ENCODE measurements at regions not wholly inside any gene's neighbourhood (a gene's known extent, or its start where the extent isn't known, plus 50 kb on each side); places are given as distances from the start of the nearest gene placed in this dataset.

DNA sequence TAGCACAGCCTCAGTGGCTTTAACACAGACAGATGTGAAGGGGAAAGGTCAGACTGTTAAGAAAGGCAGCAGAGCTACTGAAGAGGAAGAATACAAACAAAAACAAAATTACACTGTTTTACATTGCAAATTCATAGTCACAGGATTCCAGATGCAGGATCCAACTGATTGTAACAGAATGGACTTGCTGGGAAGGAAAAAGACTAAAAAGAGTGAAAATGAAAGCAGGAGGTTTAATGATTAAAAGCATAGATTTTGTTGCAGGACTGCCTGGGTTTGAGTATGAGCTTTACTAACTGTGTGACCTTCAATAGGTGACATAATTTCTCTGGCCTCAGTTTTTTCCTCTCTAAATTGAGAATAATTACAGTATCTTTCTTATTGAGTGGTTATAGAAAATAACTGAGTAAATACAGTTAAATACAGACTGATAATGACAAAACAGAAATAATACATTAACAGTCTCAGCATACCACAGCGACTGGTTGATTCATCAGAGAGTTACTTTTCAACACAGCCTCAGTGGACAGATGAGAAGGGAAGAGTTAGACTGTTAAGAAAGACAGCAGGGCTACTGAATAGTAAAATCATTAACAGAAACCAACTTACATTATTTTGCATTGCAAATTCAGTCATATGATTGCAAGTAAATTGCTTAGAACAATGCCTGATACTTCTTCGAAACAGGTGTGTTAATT, 704.2 kb upstream of the TENM4 start:
- Histone ChIP-seq H3K27ac (ENCODE audit: low read depth in 2 of 2, low read length in 2 of 2) (peak overlapping the region in 1 of 2 donors; percentile 21), H3K27me3 (ENCODE audit: control insufficient read depth, insufficient read depth, low read length) (no peaks in the 10 kb centered on the region), H3K4me3 (ENCODE audit: low read length in 3 of 3) (peak overlapping the region in 1 of 3 donors; percentile 3), H3K9ac (ENCODE audit: low read length in 3 of 3) (no peak overlapping the region), H3K4me1 (ENCODE audit: control insufficient read depth in 2 of 3, insufficient read depth in 2 of 3, low read depth in 1 of 3, low read length in 3 of 3) (no peaks in the 10 kb centered on the region), H3K36me3 (ENCODE audit: control insufficient read depth in 2 of 3, insufficient read depth in 3 of 3, low read length in 3 of 3) (no peaks in the 10 kb centered on the region), H3K9me3 (ENCODE audit: control insufficient read depth in 2 of 3, insufficient read depth in 1 of 3, low read length in 3 of 3) (no peaks in the 10 kb centered on the region)
- intact Hi-C loops (cut with DNase I): no loop called here
- FAIRE-seq (no peak), DNase-seq (peak in 2 of 5 donors; percentile 22 to 48)
- TF ChIP-seq, protein P1, sequence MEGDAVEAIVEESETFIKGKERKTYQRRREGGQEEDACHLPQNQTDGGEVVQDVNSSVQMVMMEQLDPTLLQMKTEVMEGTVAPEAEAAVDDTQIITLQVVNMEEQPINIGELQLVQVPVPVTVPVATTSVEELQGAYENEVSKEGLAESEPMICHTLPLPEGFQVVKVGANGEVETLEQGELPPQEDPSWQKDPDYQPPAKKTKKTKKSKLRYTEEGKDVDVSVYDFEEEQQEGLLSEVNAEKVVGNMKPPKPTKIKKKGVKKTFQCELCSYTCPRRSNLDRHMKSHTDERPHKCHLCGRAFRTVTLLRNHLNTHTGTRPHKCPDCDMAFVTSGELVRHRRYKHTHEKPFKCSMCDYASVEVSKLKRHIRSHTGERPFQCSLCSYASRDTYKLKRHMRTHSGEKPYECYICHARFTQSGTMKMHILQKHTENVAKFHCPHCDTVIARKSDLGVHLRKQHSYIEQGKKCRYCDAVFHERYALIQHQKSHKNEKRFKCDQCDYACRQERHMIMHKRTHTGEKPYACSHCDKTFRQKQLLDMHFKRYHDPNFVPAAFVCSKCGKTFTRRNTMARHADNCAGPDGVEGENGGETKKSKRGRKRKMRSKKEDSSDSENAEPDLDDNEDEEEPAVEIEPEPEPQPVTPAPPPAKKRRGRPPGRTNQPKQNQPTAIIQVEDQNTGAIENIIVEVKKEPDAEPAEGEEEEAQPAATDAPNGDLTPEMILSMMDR (IDR thresholded peaks at IDR 0.05; ENCODE audit: borderline replicate concordance, extremely low read depth, insufficient read depth): no peak

DNA sequence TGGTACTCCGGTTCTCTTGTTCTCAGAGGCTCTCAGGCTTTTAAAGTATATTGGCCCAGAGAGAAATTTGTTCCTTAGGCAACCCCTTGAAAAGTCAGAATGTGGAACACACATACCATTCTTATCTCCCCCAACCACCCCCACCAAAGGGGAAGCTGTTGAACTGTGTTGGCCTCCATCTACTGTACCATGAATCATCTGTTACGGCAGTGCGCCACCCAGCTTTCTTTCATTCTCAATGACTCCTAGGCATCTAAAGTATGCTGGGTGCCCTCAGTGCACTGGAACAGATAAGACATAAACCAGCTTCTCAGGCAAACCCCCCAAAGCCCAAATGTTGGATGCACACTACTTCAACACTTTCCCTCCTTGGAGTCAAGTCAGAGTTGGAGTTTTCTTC, 696.2 kb upstream of the TENM4 start:
- intact Hi-C loops (cut with DNase I): no loop called here
- no peak for FAIRE-seq
- TF ChIP-seq, protein P1 (IDR thresholded peaks at IDR 0.05; ENCODE audit: borderline replicate concordance, extremely low read depth, insufficient read depth): no peak

GRCh38 chr11:80129396-80129795, 688.6 kb upstream of the TENM4 start:
- FAIRE-seq (peak; percentile 11), DNase-seq (no peak)
- H3K4me1 ChIP-seq (ENCODE audit: control insufficient read depth in 2 of 3, insufficient read depth in 2 of 3, low read depth in 1 of 3, low read length in 3 of 3): no peaks in the 10 kb centered on the region
- H3K36me3 ChIP-seq (ENCODE audit: control insufficient read depth in 2 of 3, insufficient read depth in 3 of 3, low read length in 3 of 3): no peaks in the 10 kb centered on the region
- peaks cover 0 to 4% (median 0%) of the 10 kb centered on the region in 3 donors for H3K9me3 ChIP-seq (ENCODE audit: control insufficient read depth in 2 of 3, insufficient read depth in 1 of 3, low read length in 3 of 3)
- TF ChIP-seq, protein P1 (IDR thresholded peaks at IDR 0.05; ENCODE audit: borderline replicate concordance, extremely low read depth, insufficient read depth): no peak
- intact Hi-C loops (cut with DNase I): no loop called here
- no peak overlapping the region for H3K4me3 ChIP-seq (ENCODE audit: low read length in 3 of 3)
- no peaks in the 10 kb centered on the region for H3K27me3 ChIP-seq (ENCODE audit: control insufficient read depth, insufficient read depth, low read length)
- H3K27ac ChIP-seq (ENCODE audit: low read depth in 2 of 2, low read length in 2 of 2): no peak overlapping the region
- H3K9ac ChIP-seq (ENCODE audit: low read length in 3 of 3): no peak overlapping the region

More for the DNA sequence above, 696.2 kb upstream of the TENM4 start:
- Histone ChIP-seq H3K27me3 (ENCODE audit: control insufficient read depth, insufficient read depth, low read length) (no peaks in the 10 kb centered on the region), H3K36me3 (ENCODE audit: control insufficient read depth in 2 of 3, insufficient read depth in 3 of 3, low read length in 3 of 3) (no peaks in the 10 kb centered on the region), H3K9ac (ENCODE audit: low read length in 3 of 3) (no peak overlapping the region), H3K4me1 (ENCODE audit: control insufficient read depth in 2 of 3, insufficient read depth in 2 of 3, low read depth in 1 of 3, low read length in 3 of 3) (no peaks in the 10 kb centered on the region), H3K9me3 (ENCODE audit: control insufficient read depth in 2 of 3, insufficient read depth in 1 of 3, low read length in 3 of 3) (no peaks in the 10 kb centered on the region), H3K27ac (ENCODE audit: low read depth in 2 of 2, low read length in 2 of 2) (no peak overlapping the region), H3K4me3 (ENCODE audit: low read length in 3 of 3) (no peak overlapping the region)
- no peak for DNase-seq
